ENCODE measurements at regions not wholly inside any gene's neighbourhood (a gene's known extent, or its start where the extent isn't known, plus 50 kb on each side); places are given as distances from the start of the nearest gene placed in this dataset.

GRCh38 chr12:109648521-109648920 lies 65.1 kb upstream of the FAM222A start:
- H3K27me3 ChIP-seq (ENCODE audit: control insufficient read depth, insufficient read depth, low read length, poor library complexity, severe bottlenecking): no peaks in the 10 kb centered on the region
- H3K27ac Mint-ChIP-seq: no peak overlapping the region
- peaks cover 2% of the 10 kb centered on the region for H3K27me3 Mint-ChIP-seq (ENCODE audit: insufficient read depth)
- no peak overlapping the region for H3K9ac ChIP-seq (ENCODE audit: extremely low read depth, low read length, poor library complexity, severe bottlenecking)
- no peak overlapping the region for H3K4me3 ChIP-seq (ENCODE audit: low read length)
- H3K4me1 Mint-ChIP-seq: peaks cover 6% of the 10 kb centered on the region
- no peaks in the 10 kb centered on the region for H3K9me3 ChIP-seq (ENCODE audit: control insufficient read depth, low read length)
- peaks cover 11% of the 10 kb centered on the region for H3K4me1 ChIP-seq (ENCODE audit: control insufficient read depth, insufficient read depth, low read length)
- no peaks in the 10 kb centered on the region for H3K9me3 Mint-ChIP-seq
- H3K27ac ChIP-seq (ENCODE audit: low read depth, low read length): no peak overlapping the region
- no peak for DNase-seq
- H3K36me3 ChIP-seq (ENCODE audit: control insufficient read depth, insufficient read depth, low read length): no peaks in the 10 kb centered on the region
- H3K36me3 Mint-ChIP-seq (ENCODE audit: low read depth): no peaks in the 10 kb centered on the region
- no peak overlapping the region for H3K4me3 Mint-ChIP-seq
- 90 to 95% methylated on average over 8 to 9 of the region's 9 CpGs for WGBS, 2 experiments (ENCODE audit: insufficient coverage in 1 of 2, insufficient read length in 1 of 2)
- no peak for TF ChIP-seq CTCF (conservative IDR thresholded peaks at IDR 0.05)

GRCh38 chr12:109650808-109651207 lies 62.8 kb upstream of the FAM222A start:
- H3K9ac ChIP-seq (ENCODE audit: extremely low read depth, low read length, poor library complexity, severe bottlenecking): no peak overlapping the region
- H3K36me3 ChIP-seq (ENCODE audit: control insufficient read depth, insufficient read depth, low read length): no peaks in the 10 kb centered on the region
- H3K27me3 ChIP-seq (ENCODE audit: control insufficient read depth, insufficient read depth, low read length, poor library complexity, severe bottlenecking): no peaks in the 10 kb centered on the region
- H3K9me3 ChIP-seq (ENCODE audit: control insufficient read depth, low read length): no peaks in the 10 kb centered on the region
- Mint-ChIP-seq H3K27me3 (ENCODE audit: insufficient read depth) (peaks cover 2% of the 10 kb centered on the region), H3K27ac (no peak overlapping the region), H3K9me3 (no peaks in the 10 kb centered on the region), H3K36me3 (ENCODE audit: low read depth) (no peaks in the 10 kb centered on the region), H3K4me1 (peaks cover 6% of the 10 kb centered on the region), H3K4me3 (no peak overlapping the region)
- no peak overlapping the region for H3K27ac ChIP-seq (ENCODE audit: low read depth, low read length)
- 97 to 99% methylated on average over 4 of the region's 4 CpGs for whole genome bisulfite sequencing, 2 experiments (ENCODE audit: insufficient coverage in 1 of 2, insufficient read length in 1 of 2)
- H3K4me1 ChIP-seq (ENCODE audit: control insufficient read depth, insufficient read depth, low read length): no peaks in the 10 kb centered on the region
- no peak for DNase-seq
- TF ChIP-seq CTCF (conservative IDR thresholded peaks at IDR 0.05): no peak
- H3K4me3 ChIP-seq (ENCODE audit: low read length): no peak overlapping the region

DNA sequence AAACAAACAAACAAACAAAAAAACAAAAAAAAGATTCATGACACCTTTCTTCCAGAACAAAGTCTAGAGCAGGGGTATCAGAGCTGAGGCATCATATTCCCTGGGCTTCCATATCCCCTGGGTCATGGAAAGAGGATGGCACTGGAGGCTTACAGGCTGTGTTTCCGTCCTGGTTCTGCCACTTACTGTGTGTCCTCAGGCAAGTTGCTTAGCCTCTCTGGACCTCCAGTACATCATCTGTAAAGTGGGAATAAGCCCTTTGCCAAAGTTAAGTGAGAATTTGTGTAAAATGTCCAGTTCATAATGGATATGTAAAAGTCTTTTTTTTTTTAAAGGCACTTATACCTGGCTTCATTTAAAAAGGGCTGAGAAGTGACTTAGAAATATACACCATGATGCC lies 62.0 kb upstream of the FAM222A start:
- Histone ChIP-seq H3K4me3 (ENCODE audit: low read length) (no peak overlapping the region), H3K4me1 (ENCODE audit: control insufficient read depth, insufficient read depth, low read length) (no peaks in the 10 kb centered on the region), H3K9ac (ENCODE audit: extremely low read depth, low read length, poor library complexity, severe bottlenecking) (no peak overlapping the region), H3K27me3 (ENCODE audit: control insufficient read depth, insufficient read depth, low read length, poor library complexity, severe bottlenecking) (no peaks in the 10 kb centered on the region), H3K27ac (ENCODE audit: low read depth, low read length) (no peak overlapping the region), H3K9me3 (ENCODE audit: control insufficient read depth, low read length) (no peaks in the 10 kb centered on the region), H3K36me3 (ENCODE audit: control insufficient read depth, insufficient read depth, low read length) (no peaks in the 10 kb centered on the region)
- Mint-ChIP-seq H3K27me3 (ENCODE audit: insufficient read depth) (peaks cover 2% of the 10 kb centered on the region), H3K4me1 (peaks cover 6% of the 10 kb centered on the region), H3K9me3 (no peaks in the 10 kb centered on the region), H3K4me3 (no peak overlapping the region), H3K27ac (no peak overlapping the region), H3K36me3 (ENCODE audit: low read depth) (no peaks in the 10 kb centered on the region)
- DNase-seq: no peak
- 93 to 100% methylated on average over 1 of the region's 1 CpG for WGBS, 2 experiments (ENCODE audit: insufficient coverage in 1 of 2, insufficient read length in 1 of 2)
- TF ChIP-seq CTCF (conservative IDR thresholded peaks at IDR 0.05): no peak
